CD4-positive, alpha-beta T cell treated with Interleukin-10 for 1 hour (primary cell): ENCODE measurements at regions not wholly inside any gene's neighbourhood (a gene's known extent, or its start where the extent isn't known, plus 50 kb on each side); places are given as distances from the start of the nearest gene placed in this dataset.
"Not testable (repeated sequence)": the region's sequence is repeated elsewhere in the genome, so short reads cannot be mapped to it uniquely, and the experiment has no call there.

Experiments used
- DNase-seq: peaks from one replicate; pipeline ENCODE4 v3.0.0-alpha.2; 2020

GRCh38 chr12:31818623-31819268 is 89.9 kb upstream of the AMN1 start:
- no peak for DNase-seq

- no peak for DNase-seq
Measured at GRCh38 chr12:31817120-31817519, 88.3 kb upstream of the AMN1 start.

- DNase-seq: no peak
Measured at GRCh38 chr12:31815096-31815495, 86.3 kb upstream of the AMN1 start.

- no peak for DNase-seq
Measured at GRCh38 chr12:31813305-31813704, 84.5 kb upstream of the AMN1 start.

GRCh38 chr12:31807773-31808097 is 78.9 kb upstream of the AMN1 start:
- no peak for DNase-seq

GRCh38 chr12:31807081-31807772 is 78.4 kb upstream of the AMN1 start:
- DNase-seq: peak; percentile 25

GRCh38 chr12:31805681-31806080 is 76.9 kb upstream of the AMN1 start:
- not testable (repeated sequence) for DNase-seq

GRCh38 chr12:31804707-31805106 is 75.9 kb upstream of the AMN1 start:
- not testable (repeated sequence) for DNase-seq

- DNase-seq: no peak
Measured at GRCh38 chr12:31804185-31804504, 75.3 kb upstream of the AMN1 start.

GRCh38 chr12:31803306-31804184 is 74.7 kb upstream of the AMN1 start:
- no peak for DNase-seq

- DNase-seq: no peak
Measured at GRCh38 chr12:31801872-31802271, 73.1 kb upstream of the AMN1 start.

GRCh38 chr12:31797230-31797872 is 68.5 kb upstream of the AMN1 start:
- DNase-seq: peak; percentile 43

- DNase-seq: no peak
Measured at GRCh38 chr12:31796270-31796951, 67.6 kb upstream of the AMN1 start.

- DNase-seq: no peak
Measured at GRCh38 chr12:31794745-31795144, 65.9 kb upstream of the AMN1 start.

- DNase-seq: not testable (repeated sequence)
Measured at GRCh38 chr12:31791265-31791664, 62.4 kb upstream of the AMN1 start.

- no peak for DNase-seq
Measured at GRCh38 chr12:31790759-31791158, 61.9 kb upstream of the AMN1 start.

- DNase-seq: no peak
Measured at GRCh38 chr12:31785318-31785717, 56.5 kb upstream of the AMN1 start.

- DNase-seq: no peak
Measured at GRCh38 chr12:31783996-31784645, 55.3 kb upstream of the AMN1 start.

GRCh38 chr12:31783556-31783955 is 54.7 kb upstream of the AMN1 start:
- no peak for DNase-seq

GRCh38 chr12:31781894-31782540 is 53.2 kb upstream of the AMN1 start:
- no peak for DNase-seq

- no peak for DNase-seq
Measured at GRCh38 chr12:31780096-31780495, 51.3 kb upstream of the AMN1 start.

- DNase-seq: no peak
Measured at GRCh38 chr12:31778687-31779086, 49.9 kb upstream of the AMN1 start.
